H9 (cell line): ENCODE measurements at regions not wholly inside any gene's neighbourhood (a gene's known extent, or its start where the extent isn't known, plus 50 kb on each side); places are given as distances from the start of the nearest gene placed in this dataset.

Experiments used
- DNase-seq: peaks from one replicate; pipeline ENCODE4 v3.0.0-alpha.2; 2017
- H2AFZ ChIP-seq: one replicate; pipeline ENCODE4 v1.6.1; 2013; ENCODE audit warnings: mild to moderate bottlenecking, low read length, control low read depth, moderate library complexity
- H2AK5ac ChIP-seq: 2 replicates; pipeline ENCODE4 v1.6.1; 2013; ENCODE audit warnings: low read length, control low read depth, mixed read lengths; ENCODE audit not compliant: insufficient read length
- H2BK120ac ChIP-seq: one replicate; pipeline ENCODE4 v1.6.1; 2013; ENCODE audit warnings: low read depth, mild to moderate bottlenecking, low read length, control low read depth, inconsistent platforms; ENCODE audit not compliant: poor library complexity, severe bottlenecking
- H2BK12ac ChIP-seq: 2 replicates; pipeline ENCODE4 v1.6.1; 2013; ENCODE audit warnings: low read length, control low read depth, mixed read lengths, low read depth; ENCODE audit not compliant: insufficient read length
- H2BK15ac ChIP-seq: 2 replicates; pipeline ENCODE4 v1.6.1; 2013; ENCODE audit warnings: low read depth, low read length, control low read depth
- H2BK20ac ChIP-seq: one replicate; pipeline ENCODE4 v1.6.1; 2013; ENCODE audit warnings: low read depth, mild to moderate bottlenecking, low read length, control low read depth, inconsistent platforms; ENCODE audit not compliant: poor library complexity, severe bottlenecking
- H2BK5ac ChIP-seq: 2 replicates; pipeline ENCODE4 v1.6.1; 2013; ENCODE audit warnings: low read length, control low read depth, mixed read lengths; ENCODE audit not compliant: insufficient read length
- H3K14ac ChIP-seq: 2 replicates; pipeline ENCODE4 v1.6.1; 2013; ENCODE audit warnings: low read length, control low read depth; ENCODE audit not compliant: insufficient read depth
- H3K18ac ChIP-seq: 2 replicates; pipeline ENCODE4 v1.6.1; 2013; ENCODE audit warnings: low read depth, mild to moderate bottlenecking, mixed read lengths, low read length, control low read depth; ENCODE audit not compliant: insufficient read length
- H3K23ac ChIP-seq: 2 replicates; pipeline ENCODE4 v1.6.1; 2013; ENCODE audit warnings: low read length, control low read depth, mixed read lengths, low read depth; ENCODE audit not compliant: insufficient read length
- H3K23me2 ChIP-seq: 2 replicates; pipeline ENCODE4 v1.6.1; 2013; ENCODE audit warnings: low read depth, mild to moderate bottlenecking, mixed read lengths, low read length, control low read depth; ENCODE audit not compliant: insufficient read length, poor library complexity, severe bottlenecking
- H3K27ac ChIP-seq: 2 replicates; pipeline ENCODE4 v1.5.1; 2013; ENCODE audit warnings: low read length, control low read depth, mixed read lengths, low read depth; ENCODE audit not compliant: insufficient read length
- H3K27me3 ChIP-seq: 2 replicates; pipeline ENCODE4 v1.6.1; 2013; ENCODE audit warnings: low read length, control low read depth, inconsistent platforms; ENCODE audit not compliant: insufficient read depth
- H3K4ac ChIP-seq: 2 replicates; pipeline ENCODE4 v1.6.1; 2013; ENCODE audit warnings: low read depth, mild to moderate bottlenecking, control low read depth, inconsistent platforms, low read length, moderate library complexity
- H3K4me1 ChIP-seq: 2 replicates; pipeline ENCODE4 v1.6.1; 2013; ENCODE audit warnings: low read length, control low read depth, inconsistent platforms; ENCODE audit not compliant: insufficient read depth
- H3K4me2 ChIP-seq: 2 replicates; pipeline ENCODE4 v1.6.1; 2013; ENCODE audit warnings: low read length, control low read depth, mixed read lengths; ENCODE audit not compliant: insufficient read length, insufficient read depth
- H3K56ac ChIP-seq: 2 replicates; pipeline ENCODE4 v1.6.1; 2013; ENCODE audit warnings: low read depth, mild to moderate bottlenecking, mixed read lengths, low read length, control low read depth; ENCODE audit not compliant: insufficient read length
- H3K79me1 ChIP-seq: 2 replicates; pipeline ENCODE4 v1.6.1; 2013; ENCODE audit warnings: low read depth, mild to moderate bottlenecking, moderate library complexity, low read length, control low read depth, inconsistent platforms; ENCODE audit not compliant: insufficient read depth, poor library complexity, severe bottlenecking
- H3K79me2 ChIP-seq: 2 replicates; pipeline ENCODE4 v1.6.1; 2013; ENCODE audit warnings: low read length, control low read depth, inconsistent platforms; ENCODE audit not compliant: insufficient read depth
- H3K9ac ChIP-seq: 2 replicates; pipeline ENCODE4 v1.6.1; 2013; ENCODE audit warnings: low read length, control low read depth, mixed read lengths; ENCODE audit not compliant: insufficient read length; ENCODE audit errors: extremely low read depth
- H3K9me3 ChIP-seq: one replicate; pipeline ENCODE4 v1.6.1; 2013; ENCODE audit warnings: low read depth, low read length, inconsistent platforms; ENCODE audit not compliant: control insufficient read depth
- H3T11ph ChIP-seq: one replicate; pipeline ENCODE4 v1.6.1; 2013; ENCODE audit warnings: mild to moderate bottlenecking, low read length, control low read depth, inconsistent platforms
- H4K20me1 ChIP-seq: one replicate; pipeline ENCODE4 v1.6.1; 2013; ENCODE audit not compliant: control insufficient read depth, insufficient read length, insufficient read depth
- H4K5ac ChIP-seq: 2 replicates; pipeline ENCODE4 v1.6.1; 2013; ENCODE audit warnings: low read depth, mild to moderate bottlenecking, mixed read lengths, low read length, control low read depth; ENCODE audit not compliant: insufficient read length
- H4K8ac ChIP-seq: replicated peaks from 2 replicates; pipeline ENCODE4 v1.6.1; 2013; ENCODE audit warnings: low read length, control low read depth, mixed read lengths, low read depth; ENCODE audit not compliant: insufficient read length
- H4K91ac ChIP-seq: 2 replicates; pipeline ENCODE4 v1.6.1; 2013; ENCODE audit warnings: low read depth, mild to moderate bottlenecking, moderate library complexity, mixed read lengths, low read length, control low read depth; ENCODE audit not compliant: insufficient read length
- H3K27ac Mint-ChIP-seq, 3 experiments: 2 replicates in 2 of 3; 3 replicates in 1 of 3; pipeline ENCODE4 v1.8.0; 2020 to 2021; ENCODE audit warnings: mixed read lengths in 3 of 3, mild to moderate bottlenecking in 1 of 3, moderate library complexity in 1 of 3
- H3K27me3 Mint-ChIP-seq: 2 replicates; pipeline ENCODE4 v1.8.0; 2021; ENCODE audit warnings: low read depth, mild to moderate bottlenecking, moderate library complexity, mixed read lengths
- H3K36me3 Mint-ChIP-seq, 3 experiments: 2 replicates in 2 of 3; 3 replicates in 1 of 3; pipeline ENCODE4 v1.8.0; 2020 to 2021; ENCODE audit warnings: low read depth in 3 of 3, mixed read lengths in 3 of 3; ENCODE audit not compliant: insufficient read depth in 1 of 3
- H3K4me1 Mint-ChIP-seq, 2 experiments: 2 replicates each; pipeline ENCODE4 v1.8.0; 2020; ENCODE audit warnings: mixed read lengths in 2 of 2
- H3K4me3 Mint-ChIP-seq, 2 experiments: 2 replicates in 1 of 2; 3 replicates in 1 of 2; pipeline ENCODE4 v1.8.0; 2020 to 2021; ENCODE audit warnings: mild to moderate bottlenecking in 2 of 2, mixed read lengths in 2 of 2, moderate library complexity in 1 of 2
- H3K9me3 Mint-ChIP-seq, 2 experiments: 2 replicates in 1 of 2; 3 replicates in 1 of 2; pipeline ENCODE4 v1.8.0; 2020; ENCODE audit warnings: mild to moderate bottlenecking in 2 of 2, mixed read lengths in 2 of 2, moderate library complexity in 1 of 2
- CTCF ChIP-seq: fragments of 200-600 bp; sonication (generic); conservative IDR thresholded peaks from 3 replicates; pipeline ENCODE4 v1.8.0; 2021; ENCODE audit warnings: antibody characterized with exemption, mild to moderate bottlenecking
- WGBS: extraction: QIAGEN DNeasy Blood & Tissue Kit; methylation state at CpG from one replicate; pipeline ENCODE4 v1.1.7; 2013; ENCODE audit warnings: missing lambda C conversion rate, low lambda C conversion rate, mixed read lengths; ENCODE audit not compliant: insufficient read length; ENCODE audit errors: extremely low coverage; 5-methylcytosine and 5-hydroxymethylcytosine counted together

- no peak overlapping the region for H2BK120ac ChIP-seq
- H4K8ac ChIP-seq = no peak overlapping the region
- H2BK20ac ChIP-seq = no peak overlapping the region
- no peak overlapping the region for H4K91ac ChIP-seq
- no peak overlapping the region for H4K5ac ChIP-seq
- no peak overlapping the region for H3K27ac Mint-ChIP-seq
- no peaks in the 10 kb centered on the region for H3K79me1 ChIP-seq
- H3T11ph ChIP-seq = no peak overlapping the region
- H3K4me3 Mint-ChIP-seq = no peak overlapping the region
- no peaks in the 10 kb centered on the region for H3K9me3 ChIP-seq
- no peak overlapping the region for H2BK5ac ChIP-seq
- H3K79me2 ChIP-seq = no peaks in the 10 kb centered on the region; the same call in 1 of the 2 replicates
- H3K23me2 ChIP-seq = no peaks in the 10 kb centered on the region
- no peak overlapping the region for H3K56ac ChIP-seq
- DNase-seq = no peak
- no peak overlapping the region for H2BK15ac ChIP-seq
- no peak overlapping the region for H2AK5ac ChIP-seq
- H3K4me2 ChIP-seq = no peak overlapping the region
- no peak for TF ChIP-seq CTCF
- no peak overlapping the region for H3K18ac ChIP-seq
- H3K4me1 Mint-ChIP-seq = no peaks in the 10 kb centered on the region
- no peaks in the 10 kb centered on the region for H3K27me3 ChIP-seq
- H3K27ac ChIP-seq = no peak overlapping the region
- no peaks in the 10 kb centered on the region for H4K20me1 ChIP-seq
- H3K36me3 Mint-ChIP-seq = peaks cover 0 to 4% (median 0%) of the 10 kb centered on the region in 3 experiments; a peak in 1 of 7 replicates
- H3K4ac ChIP-seq = no peak overlapping the region
- no peak overlapping the region for H3K9ac ChIP-seq
- no peaks in the 10 kb centered on the region for H3K27me3 Mint-ChIP-seq
- H3K14ac ChIP-seq = no peak overlapping the region
- WGBS = no CpG with 5 or more reads among the region's 2 CpGs
- no peak overlapping the region for H2BK12ac ChIP-seq
- peaks cover 3 to 7% of the 10 kb centered on the region in 2 experiments; a peak in 2 of 5 replicates for H3K9me3 Mint-ChIP-seq
- no peak overlapping the region for H3K23ac ChIP-seq
- no peak overlapping the region for H2AFZ ChIP-seq
- H3K4me1 ChIP-seq = no peaks in the 10 kb centered on the region
Measured at GRCh38 chr5:92580814-92581213, 1000.2 kb downstream of the NR2F1-AS1 start.
